Activated CD4-positive, alpha-beta memory T cell treated with anti-CD3 and anti-CD28 coated beads for 36 hours (primary cell): ENCODE measurements at regions not wholly inside any gene's neighbourhood (a gene's known extent, or its start where the extent isn't known, plus 50 kb on each side); places are given as distances from the start of the nearest gene placed in this dataset.

Experiments
- CTCF ChIA-PET: fragments of 350-600 bp; sonication (Branson Sonifier 250); formaldehyde crosslinking; loops from one replicate; lab custom pipeline; 2021; ENCODE audit warnings: antibody characterized with exemption, inconsistent platforms; lab: Charles Lee
- POLR2A ChIA-PET: fragments of 350-600 bp; sonication (Branson Sonifier 250); formaldehyde crosslinking; loops from one replicate; lab custom pipeline; 2021; ENCODE audit warnings: antibody characterized with exemption; lab: Charles Lee
- DNase-seq: peaks from one replicate; pipeline ENCODE4 v3.0.0-alpha.2; 2020
- H3K27ac Mint-ChIP-seq: one replicate; pipeline ENCODE4 v1.8.0; 2021; ENCODE audit warnings: mixed read lengths
- H3K27me3 Mint-ChIP-seq: one replicate; pipeline ENCODE4 v1.8.0; 2021; ENCODE audit warnings: mixed read lengths
- H3K36me3 Mint-ChIP-seq: one replicate; pipeline ENCODE4 v1.8.0; 2021; ENCODE audit warnings: mixed read lengths
- H3K4me1 Mint-ChIP-seq: one replicate; pipeline ENCODE4 v1.8.0; 2021; ENCODE audit warnings: low read depth, mixed read lengths
- H3K4me3 Mint-ChIP-seq: one replicate; pipeline ENCODE4 v1.8.0; 2021; ENCODE audit warnings: mild to moderate bottlenecking, mixed read lengths
- H3K9me3 Mint-ChIP-seq: one replicate; pipeline ENCODE4 v1.8.0; 2021; ENCODE audit warnings: mixed read lengths
- intact Hi-C: fragments of 100-400 bp; cut with micrococcal nuclease; formaldehyde crosslinking; loops from one replicate; pipeline ENCODE4 v1.15.1; 2023

DNA sequence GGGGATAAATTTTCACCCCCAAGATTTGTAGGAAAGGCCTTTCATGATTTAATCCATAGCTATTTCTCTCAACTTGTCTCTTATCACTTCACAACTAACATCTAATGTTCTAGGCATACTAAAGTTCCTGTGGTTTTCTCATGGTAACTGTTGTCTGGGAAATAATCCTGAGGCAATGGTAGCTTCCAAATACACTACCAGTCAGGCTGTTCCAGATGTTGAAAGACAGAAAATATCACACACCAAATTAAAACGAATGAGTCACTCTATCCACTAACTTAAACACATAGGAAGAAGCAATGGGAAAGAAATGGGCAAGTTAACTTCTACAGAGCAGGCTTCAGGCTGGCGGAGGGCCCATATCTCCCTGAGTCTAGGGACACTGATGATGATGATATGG, 77.7 kb upstream of the MYO16 start:
- no peak for DNase-seq
- Mint-ChIP-seq H3K4me1 (no peaks in the 10 kb centered on the region), H3K4me3 (no peak overlapping the region), H3K9me3 (no peaks in the 10 kb centered on the region), H3K27ac (no peak overlapping the region), H3K27me3 (no peaks in the 10 kb centered on the region), H3K36me3 (peaks cover 3% of the 10 kb centered on the region)
- intact Hi-C loops: no loop called here
- ChIA-PET CTCF (no interaction called here), POLR2A (no interaction called here)

GRCh38 chr13:108558489-108558888, 70.9 kb upstream of the MYO16 start:
- peaks cover 2% of the 10 kb centered on the region for H3K36me3 Mint-ChIP-seq
- no peaks in the 10 kb centered on the region for H3K4me1 Mint-ChIP-seq
- POLR2A ChIA-PET: no interaction called here
- CTCF ChIA-PET: interaction anchor here (0.6 kb wide), 1 partner anchor 742 kb away, joined by 3 read pairs; no protein-coding TSS in a partner anchor
- intact Hi-C loops: no loop called here
- DNase-seq: no peak
- no peak overlapping the region for H3K27ac Mint-ChIP-seq
- no peaks in the 10 kb centered on the region for H3K27me3 Mint-ChIP-seq
- H3K9me3 Mint-ChIP-seq: no peaks in the 10 kb centered on the region
- no peak overlapping the region for H3K4me3 Mint-ChIP-seq

GRCh38 chr13:108560093-108560492, 69.3 kb upstream of the MYO16 start:
- ChIA-PET POLR2A (no interaction called here), CTCF (no interaction called here)
- no peak overlapping the region for H3K4me3 Mint-ChIP-seq
- no peak overlapping the region for H3K27ac Mint-ChIP-seq
- no peaks in the 10 kb centered on the region for H3K36me3 Mint-ChIP-seq
- H3K9me3 Mint-ChIP-seq: no peaks in the 10 kb centered on the region
- H3K27me3 Mint-ChIP-seq: peaks cover 4% of the 10 kb centered on the region
- H3K4me1 Mint-ChIP-seq: no peaks in the 10 kb centered on the region
- DNase-seq: no peak
- intact Hi-C loops: no loop called here

DNA sequence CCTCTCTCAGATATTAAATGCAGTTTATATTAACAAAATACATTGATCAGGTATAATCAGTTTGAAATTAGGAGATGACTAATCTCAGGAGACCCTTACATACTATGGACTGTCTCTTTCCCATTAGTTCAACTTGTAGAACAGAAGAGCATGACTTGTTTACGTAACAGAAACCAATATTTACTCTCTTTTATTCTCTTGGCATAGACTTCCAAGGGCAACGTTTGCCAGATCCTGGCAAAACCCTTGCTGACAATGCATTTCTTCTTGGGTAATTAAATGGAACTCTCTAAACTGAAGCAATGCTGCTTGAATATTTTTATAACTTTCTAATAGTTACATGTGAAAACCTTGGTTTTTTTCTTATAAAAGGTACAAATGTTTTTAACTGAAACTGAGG, 68.3 kb upstream of the MYO16 start:
- intact Hi-C loops: no loop called here

DNA sequence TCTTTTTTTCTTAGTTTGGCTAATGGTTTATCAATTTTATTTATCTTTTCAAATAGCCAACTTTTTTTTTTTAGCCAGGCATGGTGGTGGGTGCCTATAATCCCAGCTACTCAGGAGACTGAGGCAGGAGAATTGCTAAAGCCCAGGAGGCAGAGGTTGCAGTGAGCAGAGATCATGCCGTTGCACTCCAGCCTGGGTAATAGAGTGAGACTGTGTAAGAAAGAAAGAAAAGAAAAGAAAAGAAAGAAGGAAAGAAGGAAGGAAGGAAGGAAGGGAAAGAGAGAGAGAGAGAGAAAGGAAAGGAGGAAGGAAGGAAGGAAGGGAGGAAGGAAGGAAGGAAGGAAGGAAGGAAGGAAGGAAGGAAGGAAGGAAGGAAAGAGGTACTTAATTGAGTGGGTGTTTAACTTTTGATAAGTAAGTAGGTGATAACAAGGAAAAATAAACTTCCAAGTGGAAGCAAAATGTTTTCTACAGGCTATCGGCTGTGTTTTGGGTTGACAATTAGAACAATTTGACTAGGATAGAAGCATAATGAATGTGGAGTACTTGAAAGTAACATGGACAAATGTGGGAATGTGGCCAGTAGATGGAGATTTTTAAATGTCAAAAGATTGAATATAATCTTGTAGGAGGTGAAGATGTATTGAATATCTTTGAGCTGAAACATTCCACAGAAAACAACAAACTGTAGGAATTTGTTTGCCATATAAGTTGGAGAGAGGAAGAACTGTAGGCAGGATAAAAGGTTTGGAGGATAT, 62.8 kb upstream of the MYO16 start:
- ChIA-PET POLR2A (no interaction called here), CTCF (no interaction called here)
- Mint-ChIP-seq H3K27me3 (peaks cover 4% of the 10 kb centered on the region), H3K9me3 (no peaks in the 10 kb centered on the region), H3K27ac (no peak overlapping the region), H3K36me3 (no peaks in the 10 kb centered on the region), H3K4me3 (no peak overlapping the region), H3K4me1 (peaks cover 2% of the 10 kb centered on the region)
- intact Hi-C loops: no loop called here
- DNase-seq: no peak

More for the DNA sequence above, 68.3 kb upstream of the MYO16 start:
- H3K4me3 Mint-ChIP-seq: no peak overlapping the region
- no peaks in the 10 kb centered on the region for H3K36me3 Mint-ChIP-seq
- no peak overlapping the region for H3K27ac Mint-ChIP-seq
- H3K4me1 Mint-ChIP-seq: no peaks in the 10 kb centered on the region
- ChIA-PET CTCF (no interaction called here), POLR2A (no interaction called here)
- peaks cover 4% of the 10 kb centered on the region for H3K27me3 Mint-ChIP-seq
- H3K9me3 Mint-ChIP-seq: no peaks in the 10 kb centered on the region
- DNase-seq: no peak

DNA sequence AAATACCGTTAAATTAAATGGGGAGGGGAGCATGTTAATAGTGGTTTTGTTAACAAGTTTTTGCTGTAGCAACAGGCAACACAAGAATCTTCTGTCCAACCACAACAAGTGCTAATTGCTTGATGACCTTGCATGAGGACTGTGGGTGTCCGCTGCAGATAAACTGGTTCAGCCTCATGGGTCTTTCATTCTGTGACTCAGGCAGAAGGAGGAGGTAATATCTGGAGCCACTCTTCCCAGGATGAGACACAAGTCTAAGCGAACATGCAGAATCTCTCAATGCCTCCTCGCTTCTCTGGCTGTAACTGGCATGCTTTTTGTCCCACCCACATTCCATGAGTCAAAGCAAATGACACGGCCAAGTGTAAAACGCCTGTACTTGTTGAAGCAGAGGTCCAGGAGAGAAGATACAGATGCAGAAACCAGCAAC, 56.6 kb upstream of the MYO16 start:
- POLR2A ChIA-PET: no interaction called here
- Mint-ChIP-seq H3K4me3 (no peak overlapping the region), H3K27ac (no peak overlapping the region), H3K9me3 (no peaks in the 10 kb centered on the region), H3K4me1 (no peaks in the 10 kb centered on the region), H3K27me3 (no peaks in the 10 kb centered on the region), H3K36me3 (no peaks in the 10 kb centered on the region)
- DNase-seq: no peak
- CTCF ChIA-PET: no interaction called here
- intact Hi-C loops: no loop called here

DNA sequence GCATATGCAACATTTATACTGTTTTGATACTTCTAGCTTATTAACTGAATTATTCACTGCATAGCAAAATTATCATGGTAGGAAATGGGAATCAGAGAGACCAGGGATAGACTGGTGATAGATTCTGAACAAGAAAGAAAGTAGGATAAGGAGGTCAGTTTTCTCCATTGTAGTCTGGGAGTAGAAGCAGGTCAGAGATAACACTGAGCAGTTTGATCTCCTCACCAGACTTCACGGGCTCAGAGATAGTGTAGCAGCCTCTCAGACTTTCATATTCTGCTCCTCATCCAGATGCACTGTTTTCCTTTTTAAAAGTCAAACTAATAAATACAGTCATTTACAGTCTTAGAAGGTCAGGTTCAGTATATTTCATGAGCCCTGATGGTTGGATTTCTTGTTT, 56.0 kb upstream of the MYO16 start:
- ChIA-PET CTCF (no interaction called here), POLR2A (no interaction called here)
- no peak overlapping the region for H3K27ac Mint-ChIP-seq
- DNase-seq: no peak
- intact Hi-C loops: no loop called here
- no peaks in the 10 kb centered on the region for H3K9me3 Mint-ChIP-seq
- H3K4me1 Mint-ChIP-seq: no peaks in the 10 kb centered on the region
- no peaks in the 10 kb centered on the region for H3K36me3 Mint-ChIP-seq
- no peak overlapping the region for H3K4me3 Mint-ChIP-seq
- H3K27me3 Mint-ChIP-seq: no peaks in the 10 kb centered on the region

DNA sequence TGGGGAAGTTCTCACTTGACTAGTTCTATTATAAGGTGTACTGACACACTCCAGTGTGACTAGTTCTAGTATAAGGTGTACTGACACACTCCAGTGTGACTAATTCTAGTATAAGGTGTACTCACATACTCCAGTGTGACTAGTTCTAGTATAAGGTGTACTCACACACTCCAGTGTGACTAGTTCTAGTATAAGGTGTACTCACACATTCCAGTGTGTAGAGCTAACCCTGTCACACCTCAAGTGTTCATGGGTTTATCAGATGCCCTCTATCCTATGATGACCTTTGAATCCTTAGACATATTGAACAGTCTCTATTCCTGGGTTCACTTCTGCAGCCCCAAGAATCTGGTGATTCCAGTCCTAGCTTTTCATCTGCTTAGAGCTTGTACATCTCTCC, 54.6 kb upstream of the MYO16 start:
- intact Hi-C loops: loop anchor here (2.0 kb wide), 1 partner anchor 20 kb away; no protein-coding TSS in a partner anchor
- no peak for DNase-seq
- Mint-ChIP-seq H3K27ac (no peak overlapping the region), H3K4me3 (no peak overlapping the region), H3K4me1 (no peaks in the 10 kb centered on the region), H3K9me3 (no peaks in the 10 kb centered on the region), H3K27me3 (no peaks in the 10 kb centered on the region), H3K36me3 (no peaks in the 10 kb centered on the region)
- POLR2A ChIA-PET: no interaction called here
- CTCF ChIA-PET: no interaction called here

DNA sequence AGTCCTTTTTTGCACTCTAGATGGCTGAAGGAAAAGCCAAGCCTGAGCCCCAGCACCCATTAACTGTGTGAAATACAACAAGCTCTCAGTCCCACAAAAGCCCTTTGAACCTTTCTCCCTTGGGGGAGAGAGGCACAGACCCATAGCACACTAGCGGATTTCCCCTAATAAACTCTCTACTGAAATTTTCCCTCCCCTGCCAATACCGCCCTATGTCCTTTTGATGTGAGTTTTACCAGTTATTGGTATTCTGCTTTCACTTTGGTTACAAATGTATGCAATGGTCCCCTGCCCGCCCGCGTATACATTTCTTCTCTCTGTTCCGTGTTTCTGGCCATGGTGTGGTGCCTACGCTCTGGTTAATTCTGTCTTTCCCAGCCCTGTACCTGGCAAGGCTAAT, 54.0 kb upstream of the MYO16 start:
- intact Hi-C loops: loop anchor here (2.0 kb wide), 1 partner anchor 19 kb away; no protein-coding TSS in a partner anchor
- CTCF ChIA-PET: no interaction called here
- no peaks in the 10 kb centered on the region for H3K27me3 Mint-ChIP-seq
- POLR2A ChIA-PET: no interaction called here
- H3K4me3 Mint-ChIP-seq: no peak overlapping the region
- H3K36me3 Mint-ChIP-seq: no peaks in the 10 kb centered on the region
- H3K9me3 Mint-ChIP-seq: no peaks in the 10 kb centered on the region
- H3K4me1 Mint-ChIP-seq: no peaks in the 10 kb centered on the region
- no peak overlapping the region for H3K27ac Mint-ChIP-seq
- DNase-seq: no peak
